Lung (tissue), 11 donors: ENCODE measurements at regions not wholly inside any gene's neighbourhood (a gene's known extent, or its start where the extent isn't known, plus 50 kb on each side); places are given as distances from the start of the nearest gene placed in this dataset.
A peak's percentile ranks its signal among the peaks of the same experiment; 100 is the strongest.

Experiments
- ATAC-seq: fragments of 200-7000 bp; cut with Tn5 transposase; one replicate; pipeline ENCODE4 v1.9.1; 2020; ENCODE audit warnings: moderate number of reproducible peaks; ENCODE audit not compliant: insufficient read depth, low FRiP score
- DNase-seq, 3 donors: peaks; one replicate each; pipeline ENCODE4 v3.0.0-alpha.2; 2013 to 2017
- H3K27ac ChIP-seq, 2 donors: one replicate each; pipeline ENCODE4 v1.5.1; 2013; ENCODE audit warnings: mild to moderate bottlenecking in 2 of 2, moderate library complexity in 2 of 2, control low read depth in 1 of 2, inconsistent platforms in 1 of 2, low read depth in 1 of 2, low read length in 1 of 2
- H3K27me3 ChIP-seq, 3 donors: one replicate each; pipeline ENCODE4 v1.5.1; 2013; ENCODE audit warnings: low read length in 2 of 3; ENCODE audit not compliant: control insufficient read depth in 3 of 3, insufficient read depth in 3 of 3
- H3K36me3 ChIP-seq, 4 donors: one replicate each; pipeline ENCODE4 v1.5.1; 2013; ENCODE audit warnings: low read length in 4 of 4, mild to moderate bottlenecking in 1 of 4, moderate library complexity in 1 of 4; ENCODE audit not compliant: control insufficient read depth in 4 of 4, insufficient read depth in 4 of 4
- H3K4me1 ChIP-seq, 5 donors: one replicate each; pipeline ENCODE4 v1.5.1; 2013; ENCODE audit warnings: low read length in 5 of 5, mild to moderate bottlenecking in 2 of 5, moderate library complexity in 1 of 5; ENCODE audit not compliant: control insufficient read depth in 5 of 5, insufficient read depth in 5 of 5
- H3K4me3 ChIP-seq: one replicate; pipeline ENCODE4 v1.5.1; 2013; ENCODE audit warnings: mild to moderate bottlenecking, control low read depth, moderate library complexity
- H3K9ac ChIP-seq, 2 donors: one replicate each; pipeline ENCODE4 v1.5.1; 2013; ENCODE audit warnings: low read length in 2 of 2, control low read depth in 1 of 2; ENCODE audit not compliant: insufficient read depth in 1 of 2
- H3K9me3 ChIP-seq, 4 donors: one replicate each; pipeline ENCODE4 v1.5.1; 2013; ENCODE audit warnings: low read length in 3 of 4, mild to moderate bottlenecking in 1 of 4, moderate library complexity in 1 of 4; ENCODE audit not compliant: control insufficient read depth in 4 of 4, insufficient read depth in 3 of 4
- WGBS, 2 donors: extraction: QIAGEN DNeasy Blood & Tissue Kit; methylation state at CpG; one replicate each; pipeline ENCODE4 v1.1.7; 2013; 5-methylcytosine and 5-hydroxymethylcytosine counted together
- TF ChIP-seq, protein P1 (sequence below): IDR thresholded peaks from 2 replicates; pipeline ENCODE4 v1.5.1; 2012; ENCODE audit warnings: mild to moderate bottlenecking; ENCODE audit errors: control extremely low read depth, extremely low read depth
- donor health status: control.
- donor health status: control.
- donor health status: Bipolar disorder and iron deficiency.
- donor health status: healthy.
- donor health status: DM: yes; HTN: yes; CAD: no.

DNA sequence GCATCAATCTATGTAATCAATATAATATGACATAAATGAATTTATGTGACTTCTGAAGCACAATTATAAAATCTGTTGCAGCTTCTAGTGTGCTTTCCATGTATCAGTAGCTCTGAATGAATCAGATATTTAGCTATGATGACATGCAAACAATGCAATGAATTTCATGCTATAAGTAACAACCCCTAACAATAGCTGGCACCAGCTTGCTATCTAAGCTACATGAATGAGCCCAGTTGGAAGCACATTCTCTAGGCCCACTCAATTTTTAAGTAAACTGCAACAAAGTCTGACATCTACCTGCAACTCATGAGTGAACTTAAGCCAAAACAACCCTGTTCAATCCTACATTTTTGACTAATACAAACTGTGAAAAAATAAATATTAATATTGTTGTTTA lies 507.3 kb upstream of the ROBO1 start:
- ATAC-seq (no peak), DNase-seq (no peak)
- H3K4me1 ChIP-seq, result no peaks in the 10 kb centered on the region
- H3K36me3 ChIP-seq, result no peaks in the 10 kb centered on the region
- H3K9ac ChIP-seq, result no peak overlapping the region
- TF ChIP-seq, protein P1, sequence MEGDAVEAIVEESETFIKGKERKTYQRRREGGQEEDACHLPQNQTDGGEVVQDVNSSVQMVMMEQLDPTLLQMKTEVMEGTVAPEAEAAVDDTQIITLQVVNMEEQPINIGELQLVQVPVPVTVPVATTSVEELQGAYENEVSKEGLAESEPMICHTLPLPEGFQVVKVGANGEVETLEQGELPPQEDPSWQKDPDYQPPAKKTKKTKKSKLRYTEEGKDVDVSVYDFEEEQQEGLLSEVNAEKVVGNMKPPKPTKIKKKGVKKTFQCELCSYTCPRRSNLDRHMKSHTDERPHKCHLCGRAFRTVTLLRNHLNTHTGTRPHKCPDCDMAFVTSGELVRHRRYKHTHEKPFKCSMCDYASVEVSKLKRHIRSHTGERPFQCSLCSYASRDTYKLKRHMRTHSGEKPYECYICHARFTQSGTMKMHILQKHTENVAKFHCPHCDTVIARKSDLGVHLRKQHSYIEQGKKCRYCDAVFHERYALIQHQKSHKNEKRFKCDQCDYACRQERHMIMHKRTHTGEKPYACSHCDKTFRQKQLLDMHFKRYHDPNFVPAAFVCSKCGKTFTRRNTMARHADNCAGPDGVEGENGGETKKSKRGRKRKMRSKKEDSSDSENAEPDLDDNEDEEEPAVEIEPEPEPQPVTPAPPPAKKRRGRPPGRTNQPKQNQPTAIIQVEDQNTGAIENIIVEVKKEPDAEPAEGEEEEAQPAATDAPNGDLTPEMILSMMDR, result no peak
- no peak overlapping the region for H3K27ac ChIP-seq
- no peak overlapping the region for H3K4me3 ChIP-seq
- H3K9me3 ChIP-seq, result no peaks in the 10 kb centered on the region
- H3K27me3 ChIP-seq, result no peaks in the 10 kb centered on the region

DNA sequence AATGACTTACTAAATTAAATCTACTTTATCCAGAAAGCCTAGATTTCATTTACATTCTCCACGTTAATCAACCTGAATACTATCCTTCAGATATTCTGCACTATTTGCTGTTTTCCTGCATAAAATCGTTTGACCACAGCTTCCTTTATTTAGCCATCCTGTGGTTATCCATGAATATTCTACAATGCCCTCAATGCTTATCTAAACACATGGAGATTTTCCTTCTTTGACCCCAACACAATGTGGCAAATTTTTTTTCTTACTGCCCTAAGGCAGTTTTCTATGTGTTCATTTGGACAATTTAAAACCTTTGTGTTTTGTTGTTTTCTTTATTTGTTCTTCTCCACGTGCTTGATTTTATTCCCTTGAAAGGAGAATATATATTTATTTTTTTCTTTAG lies 495.5 kb upstream of the ROBO1 start:
- 20 to 44% methylated on average over 3 of the region's 3 CpGs for WGBS, 2 donors
- Histone ChIP-seq H3K4me1 (peaks cover 0 to 23% (median 0%) of the 10 kb centered on the region in 5 donors), H3K9me3 (no peaks in the 10 kb centered on the region), H3K27me3 (no peaks in the 10 kb centered on the region), H3K27ac (no peak overlapping the region), H3K9ac (no peak overlapping the region), H3K4me3 (no peak overlapping the region), H3K36me3 (no peaks in the 10 kb centered on the region)
- TF ChIP-seq, protein P1, result no peak
- ATAC-seq (no peak), DNase-seq (no peak)

DNA sequence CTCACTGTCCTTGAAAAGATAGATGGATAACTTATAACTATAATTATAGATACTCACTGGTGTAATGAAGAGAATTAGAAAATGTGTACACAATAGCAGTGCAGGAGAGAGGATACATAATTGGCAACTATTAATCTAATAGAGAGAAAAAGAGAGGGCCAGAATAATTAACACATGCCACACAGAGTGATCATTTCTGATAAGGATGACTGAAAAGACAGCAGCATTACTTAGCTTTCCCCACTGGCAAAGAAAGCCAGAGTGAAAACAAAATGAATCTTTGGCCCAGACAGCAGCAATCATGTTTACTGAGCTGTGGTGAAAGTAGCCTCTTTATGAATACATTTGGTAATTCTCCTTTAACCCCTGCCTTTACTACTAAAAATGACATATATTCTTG lies 493.3 kb upstream of the ROBO1 start:
- H3K27ac ChIP-seq, result no peak overlapping the region
- TF ChIP-seq, protein P1, result no peak
- no peaks in the 10 kb centered on the region for H3K9me3 ChIP-seq
- H3K27me3 ChIP-seq, result no peaks in the 10 kb centered on the region
- ATAC-seq (no peak), DNase-seq (no peak)
- H3K9ac ChIP-seq, result no peak overlapping the region
- H3K4me3 ChIP-seq, result no peak overlapping the region
- H3K4me1 ChIP-seq, result peaks cover 0 to 23% (median 0%) of the 10 kb centered on the region in 5 donors
- H3K36me3 ChIP-seq, result no peaks in the 10 kb centered on the region

DNA sequence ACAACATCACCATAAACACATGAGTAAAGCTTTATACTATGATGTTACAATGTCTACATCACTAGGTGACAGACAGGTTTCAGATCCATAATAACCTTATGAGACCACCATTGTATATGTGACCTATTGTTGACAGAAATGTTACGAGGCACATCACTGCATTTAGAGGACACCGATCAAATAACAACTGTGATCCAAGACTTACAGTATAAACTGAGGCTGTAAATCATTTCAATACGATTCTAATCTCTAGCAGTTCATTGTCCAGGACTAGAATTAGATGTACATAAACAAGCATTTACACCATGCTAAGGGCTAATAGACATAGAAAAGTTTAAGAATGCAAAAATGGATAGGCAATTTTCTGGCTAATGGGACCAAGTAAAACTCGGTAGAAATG lies 491.9 kb upstream of the ROBO1 start:
- Histone ChIP-seq H3K4me1 (peaks cover 0 to 23% (median 0%) of the 10 kb centered on the region in 5 donors), H3K27me3 (no peaks in the 10 kb centered on the region), H3K9ac (no peak overlapping the region), H3K4me3 (no peak overlapping the region), H3K9me3 (no peaks in the 10 kb centered on the region), H3K27ac (no peak overlapping the region), H3K36me3 (no peaks in the 10 kb centered on the region)
- ATAC-seq, result no peak
- TF ChIP-seq, protein P1, result no peak
- whole genome bisulfite sequencing, 2 donors, result 77 to 84% methylated on average over 4 of the region's 4 CpGs
- DNase-seq, result peak in 2 of 3 donors; percentile 62 to 65
